Mesenteric fat pad (tissue), 1 donor: ENCODE measurements at regions not wholly inside any gene's neighbourhood (a gene's known extent, or its start where the extent isn't known, plus 50 kb on each side); places are given as distances from the start of the nearest gene placed in this dataset.

Experiments
- DNase-seq: peaks from one replicate; pipeline ENCODE4 v3.0.0-alpha.2; 2020; ENCODE audit warnings: low spot score
- donor health status: DM: yes; HTN: yes; CAD: no.

DNA sequence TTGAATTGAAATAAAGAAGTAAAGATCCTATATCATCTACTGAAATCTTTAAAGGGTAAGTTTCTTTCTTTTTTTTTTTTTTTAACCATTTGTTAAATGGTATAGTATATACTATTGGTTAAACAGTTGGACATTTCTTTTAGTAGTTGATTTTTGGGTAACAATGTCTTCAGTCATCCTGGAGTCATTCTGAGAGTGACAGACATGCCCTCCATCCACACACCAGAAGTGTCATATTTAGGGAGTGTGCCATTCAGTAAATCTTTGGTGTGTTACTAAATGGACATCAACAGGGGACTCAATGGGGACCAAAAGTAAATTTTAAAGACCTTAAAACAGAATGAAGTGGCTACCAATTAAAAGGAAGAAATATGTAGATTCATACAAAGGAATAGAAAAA lies 50.8 kb upstream of the SLC39A10 start:
- DNase-seq: no peak

DNA sequence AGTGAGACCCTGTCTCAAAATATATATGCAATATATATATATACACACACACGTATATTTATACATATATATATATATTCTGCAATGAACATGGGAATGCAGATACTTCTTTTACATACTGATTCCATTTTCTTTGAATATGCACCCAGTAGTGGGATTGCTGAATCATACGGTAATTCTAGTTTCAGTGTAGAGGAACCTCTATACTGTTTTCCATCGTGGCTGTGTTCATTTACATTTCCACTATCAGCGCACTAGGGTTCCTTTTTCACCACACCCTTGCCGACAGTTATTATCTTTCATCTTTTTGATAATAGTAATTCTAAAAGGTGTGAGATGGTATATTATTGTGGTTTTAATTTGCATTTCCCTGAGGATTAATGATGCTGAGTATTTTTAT lies 52.3 kb upstream of the SLC39A10 start:
- DNase-seq: no peak

DNA sequence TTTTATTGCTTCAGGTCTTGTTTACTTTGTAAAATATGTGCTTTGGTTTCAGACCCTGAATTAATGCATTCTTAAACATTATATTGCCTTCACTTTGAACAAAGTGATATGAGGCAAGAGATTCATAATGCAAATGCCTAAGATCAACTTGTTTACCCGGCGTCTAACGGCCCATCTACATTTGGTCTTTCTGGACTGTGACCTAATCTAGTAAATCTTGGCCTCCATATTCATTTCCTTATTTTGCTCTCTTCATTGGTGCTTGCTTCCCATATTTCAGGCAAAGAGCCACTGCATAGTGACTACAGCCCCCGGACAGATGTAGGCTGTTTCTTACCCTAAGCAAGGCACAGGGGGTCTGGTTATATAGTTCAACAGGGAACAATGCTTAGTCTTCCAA lies 53.0 kb upstream of the SLC39A10 start:
- no peak for DNase-seq

DNA sequence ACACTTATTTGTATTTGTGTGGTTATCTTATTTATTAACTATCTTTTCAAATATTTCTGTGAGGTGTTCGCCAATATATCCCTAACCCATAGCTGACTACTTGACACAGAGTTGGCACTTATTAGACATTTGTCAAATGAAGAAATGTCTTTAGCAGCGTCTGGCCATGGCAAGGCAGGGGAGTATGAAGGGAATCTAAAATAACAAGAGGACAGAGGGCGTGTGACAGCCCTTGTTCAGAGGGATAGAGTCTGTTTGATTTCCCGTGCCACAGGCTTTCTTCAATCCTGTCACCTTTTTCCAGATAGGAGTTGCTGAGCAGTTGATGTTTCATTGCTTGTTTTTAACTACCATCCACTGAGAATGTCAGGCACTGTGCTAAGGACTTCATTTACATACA lies 53.6 kb upstream of the SLC39A10 start:
- DNase-seq: no peak

DNA sequence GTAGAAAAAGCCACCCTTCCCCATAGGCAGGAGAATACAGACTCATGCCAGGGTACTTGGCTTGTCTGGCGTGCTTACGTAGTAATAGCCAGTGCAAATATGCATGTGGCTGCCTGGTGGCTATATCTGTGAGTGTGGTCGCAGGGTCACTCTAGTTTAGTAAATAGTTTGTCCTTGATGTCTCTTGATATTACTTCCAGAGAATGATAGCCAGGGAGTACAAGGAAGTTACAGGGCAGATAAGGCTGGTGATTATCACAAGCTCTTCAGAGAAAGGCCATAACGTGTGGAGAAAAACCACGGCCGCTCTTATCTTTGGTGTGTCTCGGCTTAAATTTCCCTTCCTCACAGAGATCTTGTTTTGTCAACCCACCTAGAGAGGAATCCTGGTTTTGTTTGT lies 54.3 kb upstream of the SLC39A10 start:
- no peak for DNase-seq

DNA sequence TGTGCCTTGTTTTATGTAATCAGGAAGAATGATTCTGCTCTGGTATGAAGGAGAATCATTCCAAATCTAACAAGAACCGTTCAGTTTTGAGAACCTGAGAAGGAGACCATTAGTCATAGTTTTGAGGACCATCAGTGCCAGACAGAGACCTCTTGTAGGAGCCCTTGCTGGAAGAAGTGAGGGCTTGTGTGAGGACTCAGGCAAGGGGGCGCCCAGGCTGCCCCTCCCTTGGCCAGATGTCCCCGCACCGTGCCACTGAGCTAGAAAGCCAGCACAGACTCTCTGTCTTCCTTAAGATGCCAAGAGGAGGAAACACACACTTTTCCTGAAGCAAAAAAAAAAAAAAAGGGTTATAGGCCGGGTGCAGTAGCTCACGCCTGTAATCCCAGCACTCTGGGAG lies 55.7 kb upstream of the SLC39A10 start:
- DNase-seq: no peak

DNA sequence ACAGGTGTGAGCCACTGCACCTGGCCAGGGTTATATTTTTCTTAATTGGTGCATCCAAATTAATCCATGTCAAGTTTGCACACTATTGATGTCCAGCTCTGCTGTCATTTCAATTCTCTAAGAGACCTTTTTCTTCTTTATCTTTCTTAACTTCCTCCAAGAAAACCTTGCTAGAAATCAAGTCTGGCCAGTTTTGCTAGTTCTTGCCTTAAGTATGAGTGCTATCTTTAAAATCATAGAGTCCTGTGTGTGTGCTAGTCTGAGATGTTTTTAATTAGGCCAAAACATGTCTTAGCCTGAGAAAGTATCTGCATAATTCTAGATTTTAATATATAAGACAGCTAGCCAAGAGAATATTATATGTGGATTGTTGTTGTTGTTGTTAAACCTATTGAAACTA lies 56.2 kb upstream of the SLC39A10 start:
- DNase-seq: no peak

DNA sequence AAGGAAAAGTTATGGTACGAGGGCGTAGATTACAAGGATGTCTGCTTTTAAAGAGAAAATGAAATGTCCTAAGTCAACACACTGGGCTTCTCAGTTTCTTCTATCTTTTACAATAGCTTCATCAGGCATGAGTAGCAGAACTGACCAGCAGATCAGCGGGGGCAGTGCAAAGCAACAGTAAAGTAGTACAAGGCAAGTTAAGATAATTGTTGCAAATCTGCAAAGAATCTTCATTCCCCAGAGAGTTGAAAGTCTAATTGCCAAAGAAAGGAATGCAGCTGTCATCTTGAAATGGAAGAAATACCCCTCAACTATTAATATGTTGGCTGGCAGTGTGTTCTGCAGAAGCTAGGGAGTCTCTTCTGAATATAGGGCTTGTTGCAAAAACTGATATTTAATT lies 60.2 kb upstream of the SLC39A10 start:
- DNase-seq: no peak

DNA sequence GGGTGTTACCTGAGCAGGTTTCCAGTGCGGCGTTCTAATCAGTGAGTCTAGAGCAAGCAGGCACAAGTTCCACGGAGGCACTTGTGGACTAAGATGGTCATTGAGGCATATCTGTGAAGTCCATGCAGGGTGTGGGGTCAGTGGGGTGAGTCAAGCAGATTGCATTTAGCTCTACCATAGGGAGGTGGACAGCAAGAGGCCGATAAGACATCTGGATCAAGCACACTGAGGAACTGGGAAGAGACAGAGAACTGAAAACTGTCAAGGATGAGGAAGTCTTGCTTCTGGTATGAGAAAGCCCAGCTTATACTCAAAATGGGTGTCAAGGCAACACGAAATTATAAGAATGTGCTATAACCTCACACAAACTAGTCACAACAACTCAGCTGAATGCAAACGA lies 61.2 kb upstream of the SLC39A10 start:
- DNase-seq: no peak

DNA sequence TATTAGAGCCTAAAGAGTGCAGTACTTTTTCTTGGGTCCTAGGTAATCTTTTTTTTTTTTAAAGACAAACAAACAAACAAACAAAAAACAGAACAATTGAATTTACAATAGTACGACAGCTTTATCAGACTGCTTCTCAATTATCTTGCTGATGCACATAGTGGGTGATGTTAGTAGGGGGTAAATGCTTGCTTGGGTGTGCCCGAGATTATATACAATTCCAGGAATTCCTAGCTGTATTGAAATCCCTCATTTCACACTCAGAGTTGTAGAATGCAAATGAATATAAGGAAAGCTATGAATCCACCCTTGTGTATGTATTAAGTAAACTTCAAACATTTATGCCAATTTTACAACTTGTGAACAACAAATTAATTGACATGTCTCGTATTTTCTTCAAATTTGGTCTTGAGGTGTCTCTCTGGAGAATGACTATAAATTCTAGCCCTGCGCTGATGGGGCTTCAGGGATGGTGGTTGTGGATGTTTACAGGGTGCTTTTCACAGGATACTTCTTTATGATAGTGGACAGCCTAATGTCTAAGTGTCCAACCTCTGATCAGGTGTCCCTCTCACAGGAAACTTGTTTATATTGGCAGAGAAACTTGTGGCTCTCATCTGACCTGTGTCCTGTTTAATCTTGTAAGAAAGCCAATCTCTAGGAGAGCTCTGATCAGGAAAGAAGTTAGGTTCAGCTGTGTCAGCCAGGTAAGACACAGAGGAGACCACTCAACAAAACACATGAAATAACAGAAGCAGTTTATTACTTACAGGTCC lies 61.9 kb upstream of the SLC39A10 start:
- no peak for DNase-seq

DNA sequence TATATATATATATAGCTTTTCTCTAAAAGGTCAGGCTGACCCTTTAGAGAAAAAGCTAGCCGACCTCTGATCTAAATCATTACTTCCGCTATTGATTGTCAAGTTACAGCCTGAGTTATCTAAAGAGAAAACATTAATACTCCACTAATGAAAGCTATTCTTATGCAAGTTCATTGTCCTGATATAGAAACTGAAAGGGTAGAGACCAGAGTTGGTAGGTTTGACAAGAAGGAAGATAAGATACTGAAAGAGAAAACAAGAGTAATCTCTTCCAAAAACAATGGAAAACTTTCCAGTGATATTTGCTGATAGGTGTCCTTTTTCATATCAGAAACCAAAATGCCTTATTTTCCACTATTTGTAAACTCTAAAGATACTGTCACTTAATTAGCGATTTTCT lies 62.8 kb upstream of the SLC39A10 start:
- no peak for DNase-seq

DNA sequence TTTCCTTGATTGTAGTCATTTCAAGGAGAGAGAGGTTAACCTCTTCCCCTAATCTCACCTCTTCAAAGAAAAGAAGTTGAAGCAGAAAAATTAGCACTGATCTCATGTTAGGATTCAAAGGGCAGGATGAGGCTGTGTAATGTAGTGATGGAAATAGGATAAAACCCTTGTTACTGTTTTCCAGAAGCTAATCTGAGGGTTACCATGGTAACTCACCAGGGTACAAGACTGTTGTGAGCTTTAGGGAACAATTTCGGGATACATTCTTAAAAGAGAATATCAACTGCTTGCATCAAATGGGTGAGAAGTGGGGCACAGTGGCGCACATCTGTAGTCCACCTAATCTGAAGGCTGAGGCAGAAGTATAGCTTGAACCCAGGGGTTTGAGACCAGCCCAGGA lies 64.9 kb upstream of the SLC39A10 start:
- no peak for DNase-seq

DNA sequence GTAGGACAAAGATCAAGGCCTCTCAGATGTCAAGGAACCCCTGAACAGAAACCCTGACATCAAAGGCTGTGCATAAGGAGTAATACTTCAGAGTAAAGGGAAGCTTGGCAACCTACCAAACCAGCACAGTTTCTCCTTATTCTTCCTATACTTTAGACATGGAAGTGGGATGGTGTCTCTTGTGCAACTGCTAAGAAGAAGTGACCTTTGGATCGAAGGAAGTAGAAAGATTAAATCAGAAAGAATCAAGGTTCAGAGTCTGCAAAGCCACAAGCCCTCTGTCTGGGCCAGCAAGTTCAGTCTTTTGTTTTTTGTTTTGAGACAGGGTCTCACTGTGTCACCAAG lies 66.2 kb upstream of the SLC39A10 start:
- no peak for DNase-seq

DNA sequence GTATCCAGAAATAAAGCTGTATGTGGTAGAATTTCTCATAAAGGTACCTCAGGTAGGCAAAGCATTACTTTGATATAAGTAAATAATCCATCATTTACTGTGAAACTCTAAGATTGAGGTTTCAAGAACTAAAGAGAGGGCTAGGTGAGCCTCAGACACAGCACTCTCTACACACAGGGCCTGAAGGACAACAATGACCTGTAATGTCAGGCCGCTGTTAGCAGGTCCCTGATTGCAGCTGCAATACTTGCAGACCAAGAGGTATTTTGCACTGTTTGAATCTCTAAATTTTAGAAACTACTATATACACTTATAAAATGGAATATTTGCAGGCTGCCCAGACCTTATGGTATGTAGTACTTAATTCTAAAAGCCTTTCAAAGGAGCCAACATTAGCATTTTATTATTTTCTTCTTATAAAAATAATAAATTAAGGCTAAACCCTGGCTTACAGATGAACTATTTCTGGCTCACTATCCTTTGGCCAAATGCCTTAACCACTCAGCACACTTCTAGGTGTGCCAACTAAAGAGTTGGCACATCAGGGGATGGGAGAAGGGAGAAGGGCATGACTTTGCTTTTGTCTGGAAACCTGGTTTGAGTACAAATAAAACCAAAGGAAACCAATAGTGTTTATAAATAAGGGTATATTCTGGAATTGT lies 66.7 kb upstream of the SLC39A10 start:
- no peak for DNase-seq

DNA sequence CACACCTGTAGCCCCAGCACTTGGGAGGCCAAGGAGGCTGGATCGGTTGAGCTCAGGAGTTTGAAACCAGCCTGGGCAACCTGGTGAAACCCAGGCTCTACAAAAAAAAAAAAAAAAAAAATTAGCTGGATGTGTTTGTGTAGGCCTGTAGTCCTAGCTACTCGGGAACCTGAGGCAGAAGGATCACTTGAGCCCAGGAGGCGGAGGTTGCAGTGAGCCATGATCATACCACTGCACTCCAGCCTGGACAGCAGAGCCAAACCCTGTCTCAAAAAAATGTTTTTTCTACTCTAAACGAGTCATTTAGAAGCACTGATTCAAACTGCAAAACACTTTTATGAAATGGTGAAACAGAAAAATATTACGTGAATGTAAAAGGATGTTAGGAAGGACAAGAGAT lies 69.1 kb upstream of the SLC39A10 start:
- DNase-seq: no peak

DNA sequence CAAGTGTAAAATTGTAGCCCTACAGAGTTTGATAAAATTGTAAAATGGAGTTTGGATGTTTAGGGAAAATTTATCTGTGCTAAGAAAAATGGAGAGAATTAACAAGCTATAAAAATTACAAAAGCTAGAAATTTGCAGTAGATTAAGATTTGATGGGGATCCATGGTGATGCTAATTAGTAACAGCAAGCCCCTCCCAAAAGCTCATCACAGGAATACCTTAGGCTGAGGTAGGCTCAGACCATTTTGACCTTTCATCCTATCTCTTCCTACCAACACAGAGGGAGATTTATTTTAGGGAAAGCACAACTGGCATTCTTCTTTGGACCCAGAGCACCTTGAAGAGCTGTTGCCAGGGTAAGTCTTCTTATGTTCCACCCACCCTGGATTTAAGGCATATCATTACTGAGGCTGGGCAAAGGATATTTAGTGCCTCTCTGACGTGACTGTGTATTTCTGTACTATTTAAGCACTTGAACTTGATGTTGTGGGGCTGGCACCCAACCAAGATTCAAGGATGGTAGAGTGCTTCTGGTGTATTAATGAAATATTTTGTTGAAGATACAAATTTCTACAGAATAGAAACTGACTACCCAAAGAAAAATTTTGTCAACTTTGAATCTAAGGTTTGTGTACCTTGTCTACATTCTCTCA lies 70.8 kb upstream of the SLC39A10 start:
- no peak for DNase-seq

DNA sequence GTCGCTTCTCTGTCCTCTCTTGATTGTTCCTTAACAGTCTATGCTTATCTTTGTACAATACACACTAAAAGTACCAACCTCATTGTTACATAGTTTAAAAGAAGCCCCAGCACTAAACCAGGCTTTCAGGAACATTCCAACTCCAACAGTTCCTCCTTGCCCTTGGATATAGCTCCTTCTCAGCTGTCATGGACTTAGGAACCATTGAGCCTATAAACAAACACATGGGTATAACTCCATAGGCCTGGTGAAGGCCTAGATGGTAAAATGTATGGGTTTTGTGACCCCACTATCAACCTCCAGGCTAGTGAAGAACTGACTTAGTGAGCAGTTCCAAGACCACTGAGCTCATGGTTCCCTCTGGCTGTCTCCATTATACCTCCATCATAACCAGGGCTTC lies 74.8 kb upstream of the SLC39A10 start:
- DNase-seq: no peak

DNA sequence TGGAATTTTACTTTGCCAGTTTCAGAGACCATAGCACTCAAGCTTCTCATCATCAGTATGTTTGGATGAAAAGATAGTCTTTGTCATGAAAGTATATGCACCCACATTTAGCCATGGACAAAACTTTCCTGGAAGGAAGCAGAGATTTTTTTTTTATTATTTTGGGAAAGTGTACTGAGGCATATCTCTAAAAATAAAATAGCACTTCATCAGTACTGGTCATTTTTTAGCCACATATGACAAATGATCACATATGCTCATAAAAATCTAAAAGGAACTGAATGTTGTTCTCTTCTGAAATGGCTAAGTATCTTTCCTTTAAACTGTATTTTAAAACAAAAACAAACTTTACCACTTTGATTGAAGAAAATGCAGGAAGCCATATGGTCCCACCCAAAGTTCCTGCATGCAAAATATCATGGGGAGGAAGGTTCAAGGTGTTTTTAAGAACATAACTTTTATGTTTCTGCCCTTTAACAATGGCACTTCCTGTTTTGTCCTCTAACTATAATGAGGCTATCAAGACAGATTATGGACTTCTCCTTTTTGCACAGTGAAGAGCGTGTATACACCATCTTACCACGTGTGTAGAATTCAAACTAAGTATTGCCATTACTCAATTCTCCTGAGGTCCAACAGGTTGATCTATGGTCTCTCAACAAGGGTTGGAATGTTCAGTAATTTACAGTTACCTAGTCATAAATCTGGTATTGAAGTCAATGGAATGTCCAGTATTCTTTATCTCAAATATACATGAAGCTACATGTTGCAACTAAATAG lies 77.1 kb upstream of the SLC39A10 start:
- no peak for DNase-seq

DNA sequence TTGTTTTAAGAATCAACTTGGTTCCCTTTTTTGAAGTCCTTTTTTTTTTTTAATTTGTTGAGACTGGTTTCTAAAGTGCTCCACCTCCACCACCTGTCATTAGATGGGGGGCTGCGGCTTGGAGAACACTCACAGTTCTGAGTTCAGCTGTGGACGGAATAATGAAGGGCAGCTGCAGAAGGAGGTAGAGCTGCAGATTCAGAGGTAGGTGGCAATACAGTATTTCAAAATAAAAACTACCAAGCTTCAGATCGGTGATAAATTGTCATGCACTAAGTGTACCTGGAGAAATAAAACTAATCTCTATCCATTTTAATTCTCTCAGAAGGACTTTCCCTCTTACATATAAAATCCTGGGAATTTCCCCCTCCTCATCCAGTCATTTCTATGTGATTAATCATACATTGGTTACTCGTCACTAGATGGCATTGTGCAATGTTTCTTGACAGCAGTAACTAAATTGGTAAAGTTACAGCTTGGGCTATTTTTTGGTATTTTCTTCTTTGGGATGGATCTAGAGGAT lies 81.1 kb upstream of the SLC39A10 start:
- DNase-seq: no peak

DNA sequence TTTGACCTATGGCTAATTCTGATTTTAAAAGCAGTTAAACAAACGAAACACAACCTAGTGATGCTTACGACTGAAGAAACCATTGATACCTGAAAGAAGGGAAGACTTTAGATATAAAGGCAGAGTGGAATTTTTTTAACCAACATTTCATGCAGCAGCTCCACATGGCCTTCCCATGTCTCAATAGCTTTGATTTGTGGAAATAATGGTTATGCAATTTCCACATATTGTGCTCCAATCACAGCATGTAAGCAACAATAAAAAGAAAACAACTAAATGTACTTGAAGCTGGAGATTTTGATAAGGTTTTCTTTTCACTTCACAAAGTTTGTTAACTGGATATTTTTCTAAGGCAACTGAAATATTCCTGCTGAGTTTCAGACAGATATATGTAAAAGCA lies 82.0 kb upstream of the SLC39A10 start:
- DNase-seq: no peak

DNA sequence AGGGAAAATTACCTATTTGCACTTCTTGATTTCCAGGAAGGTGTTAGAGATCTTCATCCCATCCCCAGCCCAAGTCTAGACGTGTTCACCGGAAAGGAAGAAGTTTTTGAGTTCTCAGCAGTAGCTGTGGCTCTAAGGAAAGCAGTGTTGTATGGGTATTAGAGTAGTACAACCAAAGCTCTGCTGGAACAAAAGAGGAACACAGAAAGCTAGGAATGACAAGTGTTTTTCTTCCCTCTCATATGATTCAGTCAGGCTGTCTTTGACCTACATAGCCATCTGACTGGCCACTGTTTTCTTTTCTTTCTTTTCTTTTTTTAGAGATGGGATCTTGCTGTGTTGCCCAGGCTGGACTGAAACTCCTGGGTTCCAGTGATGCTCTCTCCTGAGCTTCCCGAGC lies 82.7 kb upstream of the SLC39A10 start:
- DNase-seq: no peak
